Mucosa of rectum (tissue), 2 donors: ENCODE measurements at regions not wholly inside any gene's neighbourhood (a gene's known extent, or its start where the extent isn't known, plus 50 kb on each side); places are given as distances from the start of the nearest gene placed in this dataset.

Source experiments
- H3K27ac ChIP-seq, 2 donors: one replicate each; pipeline ENCODE4 v1.7.0; 2013; ENCODE audit warnings: inconsistent platforms in 2 of 2, low read depth in 2 of 2, low read length in 2 of 2
- H3K27me3 ChIP-seq, 2 donors: one replicate each; pipeline ENCODE4 v1.7.0; 2013; ENCODE audit warnings: low read length in 2 of 2; ENCODE audit not compliant: control insufficient read depth in 2 of 2, insufficient read depth in 2 of 2
- H3K36me3 ChIP-seq, 2 donors: one replicate each; pipeline ENCODE4 v1.7.0; 2013; ENCODE audit warnings: low read length in 2 of 2; ENCODE audit not compliant: control insufficient read depth in 2 of 2, insufficient read depth in 2 of 2
- H3K4me1 ChIP-seq, 2 donors: one replicate each; pipeline ENCODE4 v1.7.0; 2013; ENCODE audit warnings: low read length in 2 of 2, mild to moderate bottlenecking in 1 of 2; ENCODE audit not compliant: control insufficient read depth in 2 of 2, insufficient read depth in 2 of 2
- H3K4me3 ChIP-seq, 2 donors: one replicate each; pipeline ENCODE4 v1.7.0; 2013; ENCODE audit warnings: low read length in 2 of 2
- H3K9ac ChIP-seq, 2 donors: one replicate each; pipeline ENCODE4 v1.7.0; 2013; ENCODE audit warnings: low read length in 2 of 2, low read depth in 1 of 2, mild to moderate bottlenecking in 1 of 2
- H3K9me3 ChIP-seq, 2 donors: one replicate each; pipeline ENCODE4 v1.7.0; 2013; ENCODE audit warnings: low read length in 2 of 2; ENCODE audit not compliant: control insufficient read depth in 2 of 2
- donor health status: healthy.
- donor health status: Normal muscosa, but diverticular disease.

DNA sequence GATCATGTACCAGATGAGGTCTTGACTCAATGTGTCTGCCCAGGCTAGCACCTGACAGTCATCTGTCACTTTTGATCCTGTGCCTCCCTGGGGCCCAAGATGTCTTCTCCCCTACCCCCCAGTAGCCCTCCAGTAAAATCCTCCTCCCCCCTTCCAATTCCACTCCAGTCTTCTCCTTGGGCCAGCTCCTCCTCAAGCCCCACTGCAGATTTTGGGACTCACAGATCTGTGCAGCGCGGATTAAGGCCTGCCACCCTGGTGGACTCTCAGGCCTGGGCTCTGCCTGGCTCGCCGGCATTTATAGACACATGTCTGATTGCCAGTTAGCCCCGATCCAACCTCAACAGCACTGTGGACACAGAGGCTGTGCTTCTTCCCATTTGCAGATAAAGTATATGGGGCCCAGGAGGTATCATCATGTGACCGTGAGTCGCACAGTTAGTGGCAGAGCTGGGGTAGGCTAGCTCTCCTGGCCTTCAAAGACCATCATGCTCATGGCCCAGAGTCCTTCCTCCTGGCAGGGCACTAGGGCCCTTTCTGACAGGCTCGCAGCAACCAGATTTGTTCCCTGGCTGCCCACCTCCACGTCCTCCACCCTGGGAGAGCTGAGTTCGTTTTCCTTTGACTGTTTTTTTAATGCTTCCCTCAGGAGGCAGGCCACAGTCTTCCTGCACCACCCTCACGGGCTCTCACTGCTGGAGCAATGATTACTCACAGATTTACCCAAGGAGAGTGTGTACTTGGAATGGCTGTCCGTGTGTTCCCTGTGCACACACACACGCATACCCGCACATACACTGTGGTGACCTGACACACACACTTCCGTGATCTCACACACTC is 98.3 kb upstream of the DIO3 start:
- H3K36me3 ChIP-seq: no peaks in the 10 kb centered on the region
- H3K4me3 ChIP-seq: no peak overlapping the region
- H3K9ac ChIP-seq: no peak overlapping the region
- peaks cover 0 to 3% of the 10 kb centered on the region in 2 donors for H3K4me1 ChIP-seq
- H3K9me3 ChIP-seq: no peaks in the 10 kb centered on the region
- H3K27me3 ChIP-seq: peaks cover 5 to 10% of the 10 kb centered on the region in 2 donors
- H3K27ac ChIP-seq: no peak overlapping the region

DNA sequence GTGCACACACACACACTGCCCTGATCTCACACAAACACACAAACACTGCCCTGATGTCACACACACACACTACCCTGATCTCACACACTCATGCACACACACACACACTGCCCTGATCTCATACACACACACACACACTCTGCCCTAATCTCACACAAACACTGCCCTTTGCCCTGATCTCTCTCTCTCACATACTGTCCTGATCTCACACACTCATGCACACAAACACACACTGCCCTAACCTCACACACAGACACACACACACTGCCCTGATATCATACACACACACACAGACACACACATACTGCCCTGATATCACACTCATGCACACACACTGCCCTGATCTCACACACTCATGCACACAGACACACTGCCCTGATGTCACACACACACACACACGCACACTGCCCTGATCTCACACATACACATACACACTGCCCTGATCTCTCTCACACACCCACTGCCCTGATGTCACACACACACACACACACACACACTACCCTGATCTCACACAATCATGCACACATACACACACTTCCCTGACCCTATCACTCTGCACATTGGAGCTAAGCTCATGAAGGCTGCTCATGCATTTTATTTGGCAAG is 97.6 kb upstream of the DIO3 start:
- peaks cover 5 to 9% of the 10 kb centered on the region in 2 donors for H3K27me3 ChIP-seq
- H3K4me1 ChIP-seq: peaks cover 0 to 3% of the 10 kb centered on the region in 2 donors
- no peak overlapping the region for H3K27ac ChIP-seq
- no peaks in the 10 kb centered on the region for H3K36me3 ChIP-seq
- H3K9me3 ChIP-seq: no peaks in the 10 kb centered on the region
- H3K9ac ChIP-seq: no peak overlapping the region
- H3K4me3 ChIP-seq: no peak overlapping the region

DNA sequence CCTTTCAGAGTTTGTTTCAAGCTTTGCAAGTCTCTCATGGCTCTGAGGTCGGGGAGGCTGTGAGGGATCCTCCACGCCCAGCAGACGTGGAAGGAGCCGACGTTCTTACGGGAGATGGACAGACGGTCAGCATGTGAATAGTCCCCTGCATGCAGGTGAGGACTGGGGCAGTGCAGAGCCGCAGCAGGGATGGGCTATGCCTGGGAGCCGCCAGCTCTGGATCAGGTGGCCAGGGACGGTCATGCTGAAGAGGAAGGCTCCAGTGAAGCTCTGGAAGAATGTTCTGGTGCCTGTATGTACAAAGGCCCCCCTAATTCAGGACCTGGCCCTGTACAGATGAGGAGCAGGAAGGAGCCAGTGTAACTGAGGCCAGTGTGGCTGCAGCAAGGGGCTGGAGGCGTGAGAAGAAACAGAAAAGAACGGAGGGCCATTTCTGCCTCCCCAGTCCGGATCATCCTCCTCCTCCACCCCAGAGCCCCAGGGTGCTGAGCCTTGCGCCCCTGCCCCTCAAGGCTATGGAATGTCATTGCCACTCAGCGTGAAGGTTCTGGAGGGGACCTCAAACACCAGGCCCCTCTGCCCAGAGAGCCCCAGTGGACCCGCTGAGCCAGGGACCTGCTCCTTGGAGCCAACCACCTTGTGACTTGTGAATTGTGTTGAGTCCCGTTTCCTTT is 96.8 kb upstream of the DIO3 start:
- Histone ChIP-seq H3K9ac (no peak overlapping the region), H3K27me3 (peaks cover 5 to 9% of the 10 kb centered on the region in 2 donors), H3K27ac (no peak overlapping the region), H3K36me3 (no peaks in the 10 kb centered on the region), H3K4me3 (no peak overlapping the region), H3K4me1 (no peaks in the 10 kb centered on the region), H3K9me3 (no peaks in the 10 kb centered on the region)

DNA sequence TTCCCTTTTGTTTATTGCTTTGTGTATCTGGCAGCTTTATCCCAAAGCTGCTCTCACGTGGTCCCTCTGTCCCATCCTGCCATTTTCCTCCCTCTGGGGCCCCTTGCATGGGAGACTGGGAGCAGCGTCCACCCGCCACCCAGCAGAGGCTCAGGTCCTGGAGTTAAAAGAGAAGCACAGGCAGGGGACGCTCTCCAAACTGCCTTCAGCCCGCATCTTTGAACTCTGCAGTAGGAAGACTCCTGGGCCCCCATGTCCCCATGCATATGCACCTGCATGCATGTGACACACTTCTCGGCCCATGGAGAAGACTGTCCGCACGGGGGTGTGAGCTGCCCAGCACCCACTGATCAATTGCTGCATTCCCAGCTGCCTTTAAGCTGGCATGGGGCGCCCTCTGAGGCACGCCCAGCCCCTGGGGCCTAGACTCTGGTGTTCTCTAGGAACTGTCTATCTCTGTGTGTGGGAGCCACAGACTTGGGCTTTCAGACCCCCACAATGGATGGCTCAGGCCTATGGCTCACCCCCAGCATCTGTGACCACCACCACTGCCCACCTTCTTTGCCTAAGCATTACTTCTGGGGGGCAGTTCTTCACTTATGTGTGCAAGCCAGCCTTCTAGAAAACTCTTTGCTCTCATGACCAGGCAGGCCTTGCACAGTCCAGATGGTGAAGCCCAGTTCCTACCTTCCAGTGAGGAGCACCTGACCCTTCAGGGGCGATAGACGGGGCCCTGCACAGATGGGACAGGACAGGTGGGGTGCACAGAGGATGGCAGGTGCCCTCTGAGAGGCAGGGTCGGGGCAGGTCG is 96.1 kb upstream of the DIO3 start:
- H3K9me3 ChIP-seq: no peaks in the 10 kb centered on the region
- H3K4me3 ChIP-seq: no peak overlapping the region
- no peak overlapping the region for H3K9ac ChIP-seq
- H3K4me1 ChIP-seq: no peaks in the 10 kb centered on the region
- peaks cover 4 to 5% of the 10 kb centered on the region in 2 donors for H3K27me3 ChIP-seq
- no peaks in the 10 kb centered on the region for H3K36me3 ChIP-seq
- no peak overlapping the region for H3K27ac ChIP-seq

- H3K9me3 ChIP-seq: no peaks in the 10 kb centered on the region
- H3K27me3 ChIP-seq: no peaks in the 10 kb centered on the region
- H3K9ac ChIP-seq: no peak overlapping the region
- H3K27ac ChIP-seq: no peak overlapping the region
- H3K4me1 ChIP-seq: no peaks in the 10 kb centered on the region
- no peak overlapping the region for H3K4me3 ChIP-seq
- H3K36me3 ChIP-seq: no peaks in the 10 kb centered on the region
Observed at GRCh38 chr14:101465795-101466448, 95.4 kb upstream of the DIO3 start.

- H3K9ac ChIP-seq: no peak overlapping the region
- no peak overlapping the region for H3K4me3 ChIP-seq
- no peaks in the 10 kb centered on the region for H3K27me3 ChIP-seq
- H3K4me1 ChIP-seq: no peaks in the 10 kb centered on the region
- H3K9me3 ChIP-seq: no peaks in the 10 kb centered on the region
- H3K27ac ChIP-seq: no peak overlapping the region
- H3K36me3 ChIP-seq: no peaks in the 10 kb centered on the region
Observed at GRCh38 chr14:101466456-101467180, 94.7 kb upstream of the DIO3 start.

GRCh38 chr14:101467181-101467926 is 93.9 kb upstream of the DIO3 start:
- Histone ChIP-seq H3K9me3 (no peaks in the 10 kb centered on the region), H3K36me3 (no peaks in the 10 kb centered on the region), H3K9ac (no peak overlapping the region), H3K4me1 (no peaks in the 10 kb centered on the region), H3K27ac (no peak overlapping the region), H3K4me3 (no peak overlapping the region), H3K27me3 (no peaks in the 10 kb centered on the region)

DNA sequence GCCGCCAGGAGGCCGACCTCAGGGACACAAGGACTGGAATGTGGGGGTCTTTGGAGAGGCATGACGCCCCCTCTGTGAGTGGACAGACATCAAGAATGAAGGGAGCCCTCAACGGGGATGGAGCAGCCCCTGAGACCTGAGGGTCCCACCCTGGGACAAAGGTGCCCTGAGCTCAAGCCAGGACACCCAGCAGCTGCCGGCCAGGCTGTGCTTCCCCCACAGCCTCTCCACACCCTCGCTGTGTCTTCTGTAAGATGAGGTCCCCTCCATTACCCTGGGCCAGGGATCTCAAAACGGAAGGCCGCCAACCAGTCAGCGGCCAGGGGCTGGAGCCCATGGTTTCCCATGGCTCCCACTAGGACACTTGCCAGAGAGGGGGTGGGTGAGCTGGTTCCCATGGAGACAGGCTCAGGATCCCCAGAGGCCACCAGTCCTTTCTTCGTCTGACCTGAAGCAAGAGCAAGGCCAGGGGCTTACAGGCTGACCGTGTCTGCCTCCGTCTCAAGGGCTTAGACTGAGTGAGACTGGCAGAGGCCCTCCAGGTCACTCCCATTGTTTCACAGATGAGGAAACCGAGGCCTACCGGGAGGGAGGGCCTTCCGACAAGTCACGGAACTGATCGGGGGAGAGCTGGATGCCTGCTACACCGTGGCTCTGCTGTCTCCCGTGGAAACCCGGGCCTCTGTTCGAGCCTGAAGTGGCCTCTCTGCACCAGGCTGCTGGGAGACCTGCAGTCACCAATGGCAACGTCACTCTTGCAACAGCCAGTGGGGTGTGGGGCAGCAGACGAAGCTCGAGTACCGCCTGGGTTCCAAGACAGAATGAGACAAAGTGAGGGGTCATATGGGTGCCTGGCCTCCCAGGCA is 91.7 kb upstream of the DIO3 start:
- no peaks in the 10 kb centered on the region for H3K36me3 ChIP-seq
- H3K4me3 ChIP-seq: no peak overlapping the region
- H3K9ac ChIP-seq: no peak overlapping the region
- H3K27ac ChIP-seq: no peak overlapping the region
- no peaks in the 10 kb centered on the region for H3K9me3 ChIP-seq
- H3K4me1 ChIP-seq: no peaks in the 10 kb centered on the region
- H3K27me3 ChIP-seq: peaks cover 0 to 2% of the 10 kb centered on the region in 2 donors
